A549 (cell line): ENCODE measurements at regions not wholly inside any gene's neighbourhood (a gene's known extent, or its start where the extent isn't known, plus 50 kb on each side); places are given as distances from the start of the nearest gene placed in this dataset.

Experiments
- ATAC-seq, 2 experiments: fragments of 200-7000 bp in 1 of 2; fragments of >200 bp in 1 of 2; cut with Nextera tagmentation in 1 of 2; cut with Tn5 transposase in 1 of 2; 3 replicates each; pipeline versions ENCODE4 v1.8.0 to v1.9.1; 2018 to 2020; ENCODE audit warnings: mild to moderate bottlenecking in 1 of 2, moderate library complexity in 1 of 2
- CTCF ChIA-PET: fragments of 300-600 bp; sonication (Branson Sonifier 250); formaldehyde crosslinking; extraction: SDS; loops from one replicate; lab custom pipeline; 2021; ENCODE audit warnings: antibody characterized with exemption, inconsistent platforms; lab: Yijun Ruan, JAX
- POLR2A ChIA-PET: fragments of 350-600 bp; formaldehyde crosslinking; extraction: SDS; loops from one replicate; lab custom pipeline; 2021; ENCODE audit warnings: antibody characterized with exemption, inconsistent platforms; lab: Yijun Ruan, JAX
- DNase-seq, 2 experiments: peaks; one replicate each; pipeline versions ENCODE4 v3.0.0 to v3.0.0-alpha.2; 2011 to 2016; ENCODE audit warnings: low read depth in 1 of 2, low spot score in 1 of 2
- FAIRE-seq: peaks from 2 replicates; lab custom pipeline; 2011; peaks lifted over from hg19 to GRCh38; lab: Jason Lieb, UNC
- H3K27ac ChIP-seq, 2 experiments: fragments of >200 bp; sonication (Bioruptor Twin); formaldehyde crosslinking; 3 replicates each; pipeline ENCODE4 v1.5.1; 2016 to 2017
- H3K4me1 ChIP-seq: fragments of >200 bp; sonication (Bioruptor Twin); formaldehyde crosslinking; 3 replicates; pipeline ENCODE4 v1.6.1; 2016
- H3K4me2 ChIP-seq: fragments of >200 bp; sonication (Bioruptor Twin); formaldehyde crosslinking; 3 replicates; pipeline ENCODE4 v1.6.1; 2016
- H3K4me3 ChIP-seq: fragments of >200 bp; sonication (Bioruptor Twin); formaldehyde crosslinking; 3 replicates; pipeline ENCODE4 v1.5.1; 2016
- H3K9me3 ChIP-seq: fragments of >200 bp; sonication (Bioruptor Twin); formaldehyde crosslinking; 3 replicates; pipeline ENCODE4 v1.6.1; 2016
- CEBPB ChIP-seq, 2 experiments: fragments of >200 bp in 1 of 2; sonication (Bioruptor Twin) in 1 of 2; formaldehyde crosslinking in 1 of 2; IDR thresholded peaks; 2 replicates each; pipeline ENCODE4 v1.6.1; 2012 to 2016
- ELK1 ChIP-seq: fragments of 150-350 bp; IDR thresholded peaks from 2 replicates; pipeline ENCODE4 v1.6.1; 2014; ENCODE audit warnings: low read depth, mild to moderate bottlenecking, low read length
- EP300 ChIP-seq, 2 experiments: fragments of >200 bp; sonication (Bioruptor Twin); formaldehyde crosslinking; IDR thresholded peaks; 2 replicates in 1 of 2; 3 replicates in 1 of 2; pipeline ENCODE4 v1.6.1; 2016 to 2017
- ESRRA ChIP-seq: fragments of 150-350 bp; IDR thresholded peaks from 2 replicates; pipeline ENCODE4 v1.6.1; 2014; ENCODE audit warnings: mild to moderate bottlenecking, low read length, borderline replicate concordance
- FOSL2 ChIP-seq, 2 experiments: fragments of 450-650 bp in 1 of 2; fragments of >200 bp in 1 of 2; sonication (Bioruptor Twin) in 1 of 2; formaldehyde crosslinking; IDR thresholded peaks; 2 replicates each; pipeline versions ENCODE4 v1.5.0 to v1.6.1; 2016 to 2020; ENCODE audit warnings: mild to moderate bottlenecking in 1 of 2, moderate library complexity in 1 of 2
- GATA3 ChIP-seq: IDR thresholded peaks from 2 replicates; pipeline ENCODE4 v1.6.1; 2012; ENCODE audit warnings: borderline replicate concordance
- HES2 ChIP-seq: fragments of >200 bp; sonication (Bioruptor Twin); formaldehyde crosslinking; IDR thresholded peaks from 2 replicates; pipeline ENCODE4 v1.6.1; 2016
- HMGXB4 ChIP-seq: fragments of 250-450 bp; sonication (Bioruptor Pico); IDR thresholded peaks from 2 replicates; pipeline ENCODE4 v1.5.0; 2021; ENCODE audit warnings: mild to moderate bottlenecking, moderate library complexity, borderline replicate concordance
- HOXA7 ChIP-seq: fragments of 250-450 bp; sonication (Bioruptor Pico); IDR thresholded peaks from 2 replicates; pipeline ENCODE4 v1.5.0; 2020; ENCODE audit warnings: mild to moderate bottlenecking, moderate library complexity
- HOXB13 ChIP-seq: fragments of 250-450 bp; sonication (Bioruptor Pico); IDR thresholded peaks from 2 replicates; pipeline ENCODE4 v1.5.0; 2020; ENCODE audit warnings: low read depth, mild to moderate bottlenecking, moderate library complexity
- HOXB5 ChIP-seq: fragments of 250-450 bp; sonication (Bioruptor Pico); IDR thresholded peaks from 2 replicates; pipeline ENCODE4 v1.5.0; 2020; ENCODE audit warnings: mild to moderate bottlenecking, moderate library complexity
- JUN ChIP-seq, 2 experiments: fragments of >200 bp; sonication (Bioruptor Twin); formaldehyde crosslinking; IDR thresholded peaks; 2 replicates in 1 of 2; 3 replicates in 1 of 2; pipeline ENCODE4 v1.6.1; 2016 to 2017
- JUNB ChIP-seq: fragments of >200 bp; sonication (Bioruptor Twin); formaldehyde crosslinking; IDR thresholded peaks from 2 replicates; pipeline ENCODE4 v1.6.1; 2016
- MAFK ChIP-seq: fragments of 450-650 bp; IDR thresholded peaks from 2 replicates; pipeline ENCODE4 v1.6.1; 2014; ENCODE audit not compliant: partially characterized antibody
- MAX ChIP-seq: IDR thresholded peaks from 2 replicates; pipeline ENCODE4 v1.6.1; 2012
- MYC ChIP-seq: IDR thresholded peaks from 2 replicates; pipeline ENCODE4 v1.6.1; 2012; ENCODE audit warnings: mild to moderate bottlenecking, inconsistent platforms, low read length, improper control_type of control experiment, borderline replicate concordance
- PBX3 ChIP-seq: IDR thresholded peaks from 2 replicates; pipeline ENCODE4 v1.6.1; 2012
- POLR2A ChIP-seq: IDR thresholded peaks from 2 replicates; pipeline ENCODE4 v1.6.1; 2012; ENCODE audit warnings: mild to moderate bottlenecking, low read length
- RAD21 ChIP-seq, 2 experiments: fragments of >200 bp in 1 of 2; sonication (Bioruptor Twin) in 1 of 2; formaldehyde crosslinking in 1 of 2; IDR thresholded peaks in 1 of 2; conservative IDR thresholded peaks in 1 of 2; 2 replicates in 1 of 2; 3 replicates in 1 of 2; pipeline ENCODE4 v1.6.1; 2012 to 2018; ENCODE audit warnings: inconsistent platforms in 1 of 2
- RARB ChIP-seq: fragments of 250-450 bp; sonication (Bioruptor Pico); IDR thresholded peaks from 2 replicates; pipeline ENCODE4 v1.8.0; 2021; ENCODE audit warnings: mild to moderate bottlenecking, moderate library complexity
- SMC3 ChIP-seq: fragments of >200 bp; sonication (Bioruptor Twin); formaldehyde crosslinking; IDR thresholded peaks from 3 replicates; pipeline ENCODE4 v1.6.1; 2018; ENCODE audit warnings: inconsistent platforms
- SREBF2 ChIP-seq: fragments of 450-650 bp; IDR thresholded peaks from 2 replicates; pipeline ENCODE4 v1.6.1; 2014; ENCODE audit warnings: mild to moderate bottlenecking, moderate library complexity
- USF2 ChIP-seq: fragments of 450-650 bp; IDR thresholded peaks from 2 replicates; pipeline ENCODE4 v1.6.1; 2014; ENCODE audit warnings: antibody characterized with exemption
- ZFP36 ChIP-seq: fragments of 450-650 bp; IDR thresholded peaks from 2 replicates; pipeline ENCODE4 v1.6.1; 2014; ENCODE audit warnings: borderline replicate concordance; ENCODE audit not compliant: partially characterized antibody
- ZSCAN20 ChIP-seq: fragments of 250-450 bp; sonication (Bioruptor Pico); IDR thresholded peaks from 2 replicates; pipeline ENCODE4 v1.8.0; 2022; ENCODE audit warnings: mild to moderate bottlenecking, moderate library complexity
- WGBS: methylation state at CpG from one replicate; pipeline ENCODE4 v1.1.6; 2017; ENCODE audit errors: missing lambda C conversion rate; 5-methylcytosine and 5-hydroxymethylcytosine counted together

GRCh38 chr3:152159328-152159727, 109.4 kb upstream of the MBNL1 start:
- FAIRE-seq (no peak), ATAC-seq (peak; percentile 98 to 99), DNase-seq (peak; percentile 21 to 88)
- TF ChIP-seq SREBF2, result no peak
- TF ChIP-seq JUNB, result peak; percentile 42
- peak in 1 of 2 experiments; percentile 24; a peak in 1 of 5 replicates for TF ChIP-seq RAD21 (conservative IDR thresholded peaks at IDR 0.05 in 1 of 2, IDR thresholded peaks at IDR 0.05 in 1 of 2)
- TF ChIP-seq FOSL2 (IDR thresholded peaks at IDR 0.05), result peak; percentile 36; the same call in 1 of the 2 replicates
- peak; percentile 85 for TF ChIP-seq FOSL2 (CRISPR knock-in tag; IDR thresholded peaks at IDR 0.05)
- peak; percentile 59 for TF ChIP-seq ZFP36
- TF ChIP-seq MYC, result 0 out of 2 replicates have a peak, but pooled peaks have one; percentile 33
- no peak for TF ChIP-seq ZSCAN20
- peak; percentile 37 to 75; a peak in 2 of 4 replicates for TF ChIP-seq CEBPB (IDR thresholded peaks at IDR 0.05)
- peak; percentile 29 for TF ChIP-seq MAFK
- TF ChIP-seq RARB (CRISPR knock-in tag), result no peak
- peak; percentile 15; the same call in 1 of the 3 replicates for TF ChIP-seq SMC3
- TF ChIP-seq HES2, result no peak
- peak; percentile 78 for TF ChIP-seq MAX
- Histone ChIP-seq H3K9me3 (0 out of 3 replicates have a peak, but pooled peaks cover 5% of the 10 kb centered on the region), H3K4me3 (no peak overlapping the region), H3K4me1 (peaks cover 27% of the 10 kb centered on the region), H3K27ac (peak overlapping the region; percentile 40 to 71), H3K4me2 (peak overlapping the region; percentile 67)
- WGBS, result 2% methylated on average over 4 of the region's 4 CpGs
- ChIA-PET POLR2A (interaction anchor here (0.6 to 1.2 kb wide), 6 partner anchors 16 to 183 kb away, joined by 3 to 5 read pairs (median 3); partner anchors contain the start of gene MBNL1), CTCF (interaction anchor here (1.6 kb wide), 1 partner anchor 18 kb away, joined by 4 read pairs; no protein-coding TSS in a partner anchor)

DNA sequence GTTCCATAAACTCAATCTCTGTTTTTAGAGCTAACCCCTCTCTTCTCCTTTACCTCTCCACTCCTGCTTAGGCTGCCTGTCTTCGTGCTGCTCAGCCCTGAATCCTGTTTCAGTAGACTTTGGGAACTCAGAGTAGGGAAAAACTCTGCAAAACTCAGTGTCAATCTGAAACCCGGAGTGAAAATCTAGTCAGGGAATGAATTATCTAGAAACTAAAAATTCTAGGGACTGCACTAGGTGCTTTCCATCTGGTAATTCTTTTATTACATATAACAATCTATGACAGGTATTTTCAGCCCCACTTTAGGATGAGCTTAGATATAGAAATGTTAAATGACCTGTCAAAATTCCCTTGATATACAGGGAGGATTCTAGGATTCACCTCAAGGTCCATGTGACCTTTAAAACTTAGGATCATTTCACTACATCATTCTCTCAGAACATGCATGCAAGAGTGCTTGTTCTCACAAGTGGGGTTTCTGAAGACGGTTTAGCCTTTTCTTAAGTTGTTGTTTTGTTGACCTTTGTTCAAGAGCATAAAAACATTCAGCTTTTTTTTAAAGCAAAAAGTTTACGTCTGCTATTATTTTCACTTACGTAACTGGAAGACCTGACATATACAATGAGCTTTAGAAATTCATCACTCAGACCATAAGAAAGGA, 108.2 kb upstream of the MBNL1 start:
- Histone ChIP-seq H3K4me3 (no peak overlapping the region), H3K4me2 (no peak overlapping the region; the same call in 2 of the 3 replicates), H3K27ac (peak overlapping the region; percentile 71 to 74), H3K9me3 (0 out of 3 replicates have a peak, but pooled peaks cover 8% of the 10 kb centered on the region), H3K4me1 (peaks cover 27% of the 10 kb centered on the region)
- WGBS, result 70% methylated on average over 5 of the region's 5 CpGs
- ChIA-PET CTCF (interaction anchor here (0.5 to 1.6 kb wide), 2 partner anchors 8 to 17 kb away, joined by 3 to 4 read pairs; no protein-coding TSS in a partner anchor), POLR2A (no interaction called here)
- no peak for ATAC-seq
- no peak for DNase-seq
- FAIRE-seq, result no peak
- TF ChIP-seq EP300 (IDR thresholded peaks at IDR 0.05) (no peak), MAFK (no peak)

DNA sequence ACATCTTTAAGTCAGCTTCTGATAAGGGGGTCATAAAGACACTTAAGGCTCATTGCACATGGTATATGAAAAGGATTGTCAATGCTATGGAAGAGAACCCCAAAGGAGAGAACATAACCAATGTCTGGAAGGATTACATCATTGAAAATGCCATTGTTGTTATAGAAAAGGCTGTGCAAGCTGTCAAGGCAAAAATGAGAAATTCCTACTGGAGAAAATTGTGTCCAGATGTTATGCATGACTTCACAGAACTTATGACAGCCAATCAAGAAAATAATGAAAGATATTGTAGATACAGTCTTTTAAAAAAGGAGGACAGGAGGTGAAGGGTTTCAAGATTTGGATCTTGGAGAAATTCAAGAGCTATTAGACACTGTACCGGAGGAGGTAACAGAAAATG, 96.3 kb upstream of the MBNL1 start:
- Histone ChIP-seq H3K4me3 (no peak overlapping the region), H3K9me3 (peaks cover 10% of the 10 kb centered on the region; the same call in 1 of the 3 replicates), H3K4me1 (peaks cover 23% of the 10 kb centered on the region), H3K4me2 (no peak overlapping the region), H3K27ac (no peak overlapping the region)
- no peak for TF ChIP-seq HOXB5
- TF ChIP-seq POLR2A, result no peak
- TF ChIP-seq HOXB13 (CRISPR knock-in tag), result no peak
- TF ChIP-seq EP300 (IDR thresholded peaks at IDR 0.05), result no peak
- TF ChIP-seq ESRRA, result no peak
- no peak for TF ChIP-seq ELK1
- TF ChIP-seq JUN (IDR thresholded peaks at IDR 0.05), result no peak
- TF ChIP-seq HOXA7 (CRISPR knock-in tag), result no peak
- TF ChIP-seq PBX3, result no peak
- no peak for TF ChIP-seq GATA3
- no peak for TF ChIP-seq USF2
- no peak for TF ChIP-seq HMGXB4
- TF ChIP-seq MYC, result no peak
- no peak for TF ChIP-seq FOSL2 (IDR thresholded peaks at IDR 0.05)
- no peak for TF ChIP-seq FOSL2 (CRISPR knock-in tag; IDR thresholded peaks at IDR 0.05)
- ChIA-PET CTCF (no interaction called here), POLR2A (no interaction called here)
- FAIRE-seq (no peak), DNase-seq (no peak), ATAC-seq (no peak)
- 89% methylated on average over 1 of the region's 1 CpG for WGBS
